ENCODE measurements at regions not wholly inside any gene's neighbourhood (a gene's known extent, or its start where the extent isn't known, plus 50 kb on each side); places are given as distances from the start of the nearest gene placed in this dataset.
A peak's percentile ranks its signal among the peaks of the same experiment; 100 is the strongest.

DNA sequence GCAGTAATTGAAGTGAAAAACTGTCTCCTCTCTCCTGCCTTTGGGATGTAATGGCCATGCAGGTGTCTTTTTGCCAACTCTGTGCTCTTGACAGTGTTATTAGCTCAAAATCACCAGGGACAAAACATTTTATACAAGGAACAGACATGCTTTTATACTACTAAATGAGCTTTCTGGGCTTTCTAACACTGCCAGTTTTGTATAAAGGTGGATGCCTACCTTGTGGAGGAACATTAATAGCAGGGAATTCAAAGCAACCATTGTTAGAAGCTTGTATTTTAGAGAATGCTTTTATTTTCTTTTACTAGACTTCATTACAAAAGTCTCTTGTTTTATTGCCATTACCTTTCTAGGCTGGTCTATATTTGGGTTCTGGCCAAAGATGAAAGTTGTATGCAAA, 54.7 kb upstream of the ARSJ start:
- no peaks in the 10 kb centered on the region for H3K9me2 ChIP-seq (ENCODE audit: insufficient read depth, low read length)
- H3K36me3 ChIP-seq (ENCODE audit: insufficient read depth, low read length) = no peaks in the 10 kb centered on the region
- no peaks in the 10 kb centered on the region for H3K79me2 ChIP-seq (replicated peaks; ENCODE audit: insufficient read depth, low read length)
- no peak overlapping the region for H3K4me3 ChIP-seq (ENCODE audit: low read length)
- H3K27me3 ChIP-seq (ENCODE audit: insufficient read depth, low read depth, low read length) = no peaks in the 10 kb centered on the region
- TF ChIP-seq TAF1 (IDR thresholded peaks at IDR 0.05; ENCODE audit: low read depth) (no peak), MXI1 (conservative IDR thresholded peaks at IDR 0.05; ENCODE audit: poor library complexity, severe bottlenecking) (no peak), EP300 (conservative IDR thresholded peaks at IDR 0.05; ENCODE audit: poor library complexity, severe bottlenecking) (no peak), POLR2AphosphoS5 (IDR thresholded peaks at IDR 0.05) (no peak), SMC3 (conservative IDR thresholded peaks at IDR 0.05; ENCODE audit: poor library complexity) (no peak), RAD21 (conservative IDR thresholded peaks at IDR 0.05) (no peak), EZH2 (IDR thresholded peaks at IDR 0.05; ENCODE audit: borderline replicate concordance, insufficient read depth, low read length, poor library complexity, severe bottlenecking) (no peak)
- TF ChIP-seq, protein P1, sequence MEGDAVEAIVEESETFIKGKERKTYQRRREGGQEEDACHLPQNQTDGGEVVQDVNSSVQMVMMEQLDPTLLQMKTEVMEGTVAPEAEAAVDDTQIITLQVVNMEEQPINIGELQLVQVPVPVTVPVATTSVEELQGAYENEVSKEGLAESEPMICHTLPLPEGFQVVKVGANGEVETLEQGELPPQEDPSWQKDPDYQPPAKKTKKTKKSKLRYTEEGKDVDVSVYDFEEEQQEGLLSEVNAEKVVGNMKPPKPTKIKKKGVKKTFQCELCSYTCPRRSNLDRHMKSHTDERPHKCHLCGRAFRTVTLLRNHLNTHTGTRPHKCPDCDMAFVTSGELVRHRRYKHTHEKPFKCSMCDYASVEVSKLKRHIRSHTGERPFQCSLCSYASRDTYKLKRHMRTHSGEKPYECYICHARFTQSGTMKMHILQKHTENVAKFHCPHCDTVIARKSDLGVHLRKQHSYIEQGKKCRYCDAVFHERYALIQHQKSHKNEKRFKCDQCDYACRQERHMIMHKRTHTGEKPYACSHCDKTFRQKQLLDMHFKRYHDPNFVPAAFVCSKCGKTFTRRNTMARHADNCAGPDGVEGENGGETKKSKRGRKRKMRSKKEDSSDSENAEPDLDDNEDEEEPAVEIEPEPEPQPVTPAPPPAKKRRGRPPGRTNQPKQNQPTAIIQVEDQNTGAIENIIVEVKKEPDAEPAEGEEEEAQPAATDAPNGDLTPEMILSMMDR (IDR thresholded peaks at IDR 0.05; ENCODE audit: poor library complexity, severe bottlenecking) = no peak
- TF ChIP-seq, protein P2, sequence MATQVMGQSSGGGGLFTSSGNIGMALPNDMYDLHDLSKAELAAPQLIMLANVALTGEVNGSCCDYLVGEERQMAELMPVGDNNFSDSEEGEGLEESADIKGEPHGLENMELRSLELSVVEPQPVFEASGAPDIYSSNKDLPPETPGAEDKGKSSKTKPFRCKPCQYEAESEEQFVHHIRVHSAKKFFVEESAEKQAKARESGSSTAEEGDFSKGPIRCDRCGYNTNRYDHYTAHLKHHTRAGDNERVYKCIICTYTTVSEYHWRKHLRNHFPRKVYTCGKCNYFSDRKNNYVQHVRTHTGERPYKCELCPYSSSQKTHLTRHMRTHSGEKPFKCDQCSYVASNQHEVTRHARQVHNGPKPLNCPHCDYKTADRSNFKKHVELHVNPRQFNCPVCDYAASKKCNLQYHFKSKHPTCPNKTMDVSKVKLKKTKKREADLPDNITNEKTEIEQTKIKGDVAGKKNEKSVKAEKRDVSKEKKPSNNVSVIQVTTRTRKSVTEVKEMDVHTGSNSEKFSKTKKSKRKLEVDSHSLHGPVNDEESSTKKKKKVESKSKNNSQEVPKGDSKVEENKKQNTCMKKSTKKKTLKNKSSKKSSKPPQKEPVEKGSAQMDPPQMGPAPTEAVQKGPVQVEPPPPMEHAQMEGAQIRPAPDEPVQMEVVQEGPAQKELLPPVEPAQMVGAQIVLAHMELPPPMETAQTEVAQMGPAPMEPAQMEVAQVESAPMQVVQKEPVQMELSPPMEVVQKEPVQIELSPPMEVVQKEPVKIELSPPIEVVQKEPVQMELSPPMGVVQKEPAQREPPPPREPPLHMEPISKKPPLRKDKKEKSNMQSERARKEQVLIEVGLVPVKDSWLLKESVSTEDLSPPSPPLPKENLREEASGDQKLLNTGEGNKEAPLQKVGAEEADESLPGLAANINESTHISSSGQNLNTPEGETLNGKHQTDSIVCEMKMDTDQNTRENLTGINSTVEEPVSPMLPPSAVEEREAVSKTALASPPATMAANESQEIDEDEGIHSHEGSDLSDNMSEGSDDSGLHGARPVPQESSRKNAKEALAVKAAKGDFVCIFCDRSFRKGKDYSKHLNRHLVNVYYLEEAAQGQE (IDR thresholded peaks at IDR 0.05; ENCODE audit: borderline replicate concordance) = no peak
- H3K4me2 ChIP-seq (ENCODE audit: low read length) = no peak overlapping the region
- no peak overlapping the region for H3K27ac ChIP-seq (ENCODE audit: low read length)
- H3K9ac ChIP-seq (ENCODE audit: low read length) = no peak overlapping the region
- H4K20me1 ChIP-seq (ENCODE audit: insufficient read depth) = no peaks in the 10 kb centered on the region
- no peak overlapping the region for H2AFZ ChIP-seq (ENCODE audit: low read depth, low read length)
- no peaks in the 10 kb centered on the region for H3K9me3 ChIP-seq (ENCODE audit: low read length)
- no peaks in the 10 kb centered on the region for H3F3A ChIP-seq (ENCODE audit: insufficient read depth, low read length, poor library complexity, severe bottlenecking)

DNA sequence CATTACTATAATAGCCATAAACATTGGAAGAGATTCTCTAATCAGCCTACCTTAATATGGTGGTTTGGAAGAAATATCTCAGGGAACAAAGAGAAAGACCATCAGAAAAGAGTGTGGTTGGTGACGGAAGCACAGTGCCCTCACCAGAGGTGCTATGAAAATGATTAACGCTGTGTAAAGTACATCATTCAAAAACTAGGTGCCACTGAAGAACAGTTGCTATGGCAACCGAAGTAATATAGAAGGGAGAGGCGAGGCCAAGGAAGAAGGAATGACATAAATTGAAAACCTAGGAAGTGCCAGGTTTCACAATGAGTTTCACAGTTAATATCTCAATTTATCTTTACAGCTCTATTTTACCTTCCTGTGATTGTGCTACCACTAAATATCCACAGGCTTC, 57.0 kb upstream of the ARSJ start:
- TF ChIP-seq RAD21 (conservative IDR thresholded peaks at IDR 0.05) (peak; percentile 40), EP300 (conservative IDR thresholded peaks at IDR 0.05; ENCODE audit: poor library complexity, severe bottlenecking) (peak; percentile 60), MXI1 (conservative IDR thresholded peaks at IDR 0.05; ENCODE audit: poor library complexity, severe bottlenecking) (no peak), POLR2AphosphoS5 (IDR thresholded peaks at IDR 0.05) (peak; percentile 26)
- TF ChIP-seq, protein P1 (IDR thresholded peaks at IDR 0.05; ENCODE audit: poor library complexity, severe bottlenecking) = peak; percentile 46
- TF ChIP-seq, protein P2 (IDR thresholded peaks at IDR 0.05; ENCODE audit: borderline replicate concordance) = peak; percentile 65
- no peaks in the 10 kb centered on the region for H3F3A ChIP-seq (ENCODE audit: insufficient read depth, low read length, poor library complexity, severe bottlenecking)
- peak overlapping the region; percentile 64 for H3K27ac ChIP-seq (ENCODE audit: low read length)
- H3K9ac ChIP-seq (ENCODE audit: low read length) = peak overlapping the region; percentile 13
- H3K9me2 ChIP-seq (ENCODE audit: insufficient read depth, low read length) = no peaks in the 10 kb centered on the region
- H3K4me3 ChIP-seq (ENCODE audit: low read length) = peak overlapping the region; percentile 20
- no peaks in the 10 kb centered on the region for H3K9me3 ChIP-seq (ENCODE audit: low read length)
- no peaks in the 10 kb centered on the region for H3K79me2 ChIP-seq (replicated peaks; ENCODE audit: insufficient read depth, low read length)
- no peaks in the 10 kb centered on the region for H3K36me3 ChIP-seq (ENCODE audit: insufficient read depth, low read length)
- H3K27me3 ChIP-seq (ENCODE audit: insufficient read depth, low read depth, low read length) = no peaks in the 10 kb centered on the region
- no peak overlapping the region for H3K4me2 ChIP-seq (ENCODE audit: low read length)
- no peaks in the 10 kb centered on the region for H4K20me1 ChIP-seq (ENCODE audit: insufficient read depth)
- no peak overlapping the region for H2AFZ ChIP-seq (ENCODE audit: low read depth, low read length)
